ENCODE measurements at regions not wholly inside any gene's neighbourhood (a gene's known extent, or its start where the extent isn't known, plus 50 kb on each side); places are given as distances from the start of the nearest gene placed in this dataset.

- no peak for TF ChIP-seq POLR2AphosphoS5 (IDR thresholded peaks at IDR 0.05)
- TF ChIP-seq, protein P1, sequence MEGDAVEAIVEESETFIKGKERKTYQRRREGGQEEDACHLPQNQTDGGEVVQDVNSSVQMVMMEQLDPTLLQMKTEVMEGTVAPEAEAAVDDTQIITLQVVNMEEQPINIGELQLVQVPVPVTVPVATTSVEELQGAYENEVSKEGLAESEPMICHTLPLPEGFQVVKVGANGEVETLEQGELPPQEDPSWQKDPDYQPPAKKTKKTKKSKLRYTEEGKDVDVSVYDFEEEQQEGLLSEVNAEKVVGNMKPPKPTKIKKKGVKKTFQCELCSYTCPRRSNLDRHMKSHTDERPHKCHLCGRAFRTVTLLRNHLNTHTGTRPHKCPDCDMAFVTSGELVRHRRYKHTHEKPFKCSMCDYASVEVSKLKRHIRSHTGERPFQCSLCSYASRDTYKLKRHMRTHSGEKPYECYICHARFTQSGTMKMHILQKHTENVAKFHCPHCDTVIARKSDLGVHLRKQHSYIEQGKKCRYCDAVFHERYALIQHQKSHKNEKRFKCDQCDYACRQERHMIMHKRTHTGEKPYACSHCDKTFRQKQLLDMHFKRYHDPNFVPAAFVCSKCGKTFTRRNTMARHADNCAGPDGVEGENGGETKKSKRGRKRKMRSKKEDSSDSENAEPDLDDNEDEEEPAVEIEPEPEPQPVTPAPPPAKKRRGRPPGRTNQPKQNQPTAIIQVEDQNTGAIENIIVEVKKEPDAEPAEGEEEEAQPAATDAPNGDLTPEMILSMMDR (IDR thresholded peaks at IDR 0.05): no peak
These were observed 434.3 kb upstream of the TBX3 start for GRCh38 chr12:115118177-115118724.
